ENCODE measurements at regions not wholly inside any gene's neighbourhood (a gene's known extent, or its start where the extent isn't known, plus 50 kb on each side); places are given as distances from the start of the nearest gene placed in this dataset.
A peak's percentile ranks its signal among the peaks of the same experiment; 100 is the strongest.

GRCh38 chr11:101757741-101758140 lies 157.1 kb upstream of the CEP126 start (continued):
- TF ChIP-seq ZNF274 (IDR thresholded peaks at IDR 0.05; ENCODE audit: low read depth, low read length) (no peak), FOSL1 (IDR thresholded peaks at IDR 0.05; ENCODE audit: low read depth) (no peak), ZBTB33 (IDR thresholded peaks at IDR 0.05; ENCODE audit: extremely low read depth, insufficient replicate concordance, low read length) (no peak)

GRCh38 chr11:101748572-101749344 lies 165.0 kb upstream of the TRPC6 start:
- no peak overlapping the region for H2AFZ ChIP-seq (ENCODE audit: low read depth, low read length, poor library complexity, severe bottlenecking)
- no peak overlapping the region for H3K27ac ChIP-seq (ENCODE audit: low read depth, low read length)
- H3K9me2 ChIP-seq (ENCODE audit: insufficient read depth) = no peaks in the 10 kb centered on the region
- H3K9me3 ChIP-seq (ENCODE audit: control insufficient read depth in 1 of 2, insufficient read depth in 1 of 2, low read depth in 1 of 2, low read length in 2 of 2) = no peaks in the 10 kb centered on the region
- no peaks in the 10 kb centered on the region for H3K4me1 ChIP-seq (ENCODE audit: control insufficient read depth in 1 of 2, insufficient read depth in 2 of 2, low read length in 2 of 2)
- no peak overlapping the region for H3K4me3 ChIP-seq (replicated peaks in 1 of 2; ENCODE audit: low read depth in 1 of 2, low read length in 2 of 2)
- no peak overlapping the region for H3K4me2 ChIP-seq (ENCODE audit: low read length)
- RAD21 ChIA-PET (ENCODE audit: low non-redundant PET in 1 of 2, low total read pairs in 2 of 2, uncharacterized antibody in 2 of 2, unreplicated experiment in 2 of 2) = no interaction called here
- H3K36me3 ChIP-seq (ENCODE audit: control insufficient read depth in 1 of 2, insufficient read depth in 2 of 2, low read length in 2 of 2) = no peaks in the 10 kb centered on the region
- H4K20me1 ChIP-seq (ENCODE audit: insufficient read depth) = no peaks in the 10 kb centered on the region
- no peak for ATAC-seq
- DNase-seq (ENCODE audit: low read depth, low spot score) = no peak
- POLR2A ChIA-PET = interaction anchor here (1.8 kb wide), 1 partner anchor 11 kb away, joined by 8 read pairs; no protein-coding TSS in a partner anchor
- BruUV-seq (replicated peaks) = no TSS peak
- no peaks in the 10 kb centered on the region for H3K27me3 ChIP-seq (ENCODE audit: insufficient read depth, low read length)
- TF ChIP-seq RAD21 (IDR thresholded peaks at IDR 0.05; ENCODE audit: low read depth) (peak; percentile 17; the same call in 1 of the 2 replicates), ZFX (IDR thresholded peaks at IDR 0.05) (no peak)
- H3K79me2 ChIP-seq (ENCODE audit: insufficient read depth, low read length) = no peaks in the 10 kb centered on the region
- H3K9ac ChIP-seq (ENCODE audit: low read length) = no peak overlapping the region
- CTCF ChIA-PET = interaction anchor here (3.6 kb wide), 1 partner anchor 11 kb away, joined by 22 read pairs; no protein-coding TSS in a partner anchor
- intact Hi-C loops (cut with micrococcal nuclease) = no loop called here
